NCI-H748 (cell line): ENCODE measurements at regions not wholly inside any gene's neighbourhood (a gene's known extent, or its start where the extent isn't known, plus 50 kb on each side); places are given as distances from the start of the nearest gene placed in this dataset.

Experiments used
- DNase-seq: peaks from one replicate; lab custom pipeline; 2025; ENCODE audit not compliant: unreplicated experiment; lab: John Stamatoyannopoulos, UW

DNA sequence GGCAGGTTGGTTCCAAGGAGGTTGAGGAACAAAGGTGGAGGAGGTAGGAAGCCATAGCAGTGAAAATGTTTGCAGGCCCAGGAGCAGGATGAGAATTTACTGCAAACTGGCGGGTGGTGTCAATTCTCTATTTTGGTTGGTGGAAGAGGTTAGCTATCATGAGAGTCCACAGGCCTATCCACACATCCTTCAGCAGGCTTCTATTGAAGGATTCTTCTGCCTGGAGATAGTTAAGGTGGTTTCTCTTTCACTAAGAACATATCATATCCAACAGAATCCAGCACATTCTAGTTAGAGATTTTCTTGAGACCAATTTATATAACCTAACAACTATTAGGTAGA, 68.9 kb upstream of the DYRK2 start:
- no peak for DNase-seq

DNA sequence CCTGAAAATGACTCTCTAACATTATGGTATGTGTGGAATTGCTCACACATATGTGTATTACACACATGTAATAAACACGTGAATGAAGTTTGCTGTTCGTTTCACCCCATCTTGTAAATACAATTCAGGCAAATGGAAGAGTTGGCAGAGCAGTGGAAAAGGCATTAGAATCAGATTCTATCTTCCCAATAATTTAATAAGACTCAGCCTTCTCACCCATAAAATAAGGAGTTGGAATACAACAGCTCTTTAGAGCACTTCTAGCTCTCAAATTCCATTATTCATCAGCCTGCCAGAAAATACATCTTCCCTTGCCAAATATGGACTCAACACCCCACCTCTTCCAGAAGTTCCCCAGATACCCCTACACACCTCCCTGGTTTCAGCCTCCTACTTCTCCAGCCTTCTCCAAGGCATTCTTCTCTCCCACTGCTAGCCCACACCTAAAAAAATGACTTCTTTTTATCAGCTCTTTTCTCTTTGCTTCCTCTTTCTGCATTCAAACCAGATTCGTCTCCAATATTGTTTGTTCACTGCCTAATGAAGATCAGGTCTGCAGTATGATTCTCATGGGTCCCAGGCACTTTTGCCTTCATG, 66.2 kb upstream of the DYRK2 start:
- DNase-seq: no peak

DNA sequence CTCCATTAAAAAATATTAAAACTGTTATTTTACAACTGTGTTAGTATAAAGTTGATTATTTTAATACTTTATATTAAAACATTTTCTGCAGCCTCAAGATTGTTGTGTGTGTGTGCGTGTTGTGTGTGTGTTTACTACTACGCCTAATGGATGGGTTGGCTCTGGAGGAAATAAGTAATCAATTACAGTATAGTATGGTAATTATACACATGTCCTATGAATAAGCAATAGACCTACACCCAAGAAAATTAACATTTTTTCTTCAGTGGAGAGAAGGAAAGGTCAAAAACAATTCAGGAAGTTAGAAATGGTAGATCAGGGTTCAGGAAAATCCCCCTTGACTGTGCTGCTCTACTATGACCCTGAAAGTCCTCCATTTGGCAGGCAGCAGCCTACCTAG, 65.7 kb upstream of the DYRK2 start:
- no peak for DNase-seq

DNA sequence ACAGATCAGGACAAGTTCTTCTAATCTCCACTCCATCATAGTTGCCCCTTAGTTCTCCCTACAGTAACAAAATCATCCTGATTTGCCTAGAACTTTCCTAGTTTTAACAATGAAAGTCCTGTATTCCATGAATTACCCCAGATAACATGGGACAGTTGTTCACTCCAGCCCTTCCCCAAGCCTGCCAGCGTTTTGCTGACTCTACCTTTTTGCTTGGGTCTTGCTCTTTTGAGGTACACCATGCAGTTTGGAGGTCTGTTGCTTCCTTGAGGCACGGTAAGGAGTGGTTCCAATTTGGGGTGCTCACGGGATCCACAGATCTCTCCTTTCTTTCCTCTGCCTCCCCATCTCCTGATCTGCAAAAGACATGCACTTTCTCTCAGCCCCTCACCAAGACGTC, 61.6 kb upstream of the DYRK2 start:
- no peak for DNase-seq

DNA sequence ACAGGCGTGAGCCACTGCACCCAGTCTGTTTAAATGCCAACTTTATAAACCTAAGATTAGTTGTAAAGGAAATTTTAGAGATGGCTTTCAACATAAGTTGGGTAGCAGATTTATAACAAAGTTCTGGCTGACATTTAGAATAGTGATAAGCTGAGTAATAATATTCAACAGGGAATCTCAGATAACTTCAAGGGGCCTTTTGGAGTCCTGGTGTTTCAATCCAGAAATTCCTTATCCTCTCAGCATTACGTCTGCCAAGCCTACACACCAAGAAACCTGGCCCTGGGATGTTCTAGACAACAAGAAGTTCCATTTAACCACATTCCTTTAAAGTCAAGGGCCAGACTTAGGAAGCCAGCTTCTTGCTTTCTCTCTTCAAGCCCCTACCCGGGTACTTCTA, 59.5 kb upstream of the DYRK2 start:
- no peak for DNase-seq

DNA sequence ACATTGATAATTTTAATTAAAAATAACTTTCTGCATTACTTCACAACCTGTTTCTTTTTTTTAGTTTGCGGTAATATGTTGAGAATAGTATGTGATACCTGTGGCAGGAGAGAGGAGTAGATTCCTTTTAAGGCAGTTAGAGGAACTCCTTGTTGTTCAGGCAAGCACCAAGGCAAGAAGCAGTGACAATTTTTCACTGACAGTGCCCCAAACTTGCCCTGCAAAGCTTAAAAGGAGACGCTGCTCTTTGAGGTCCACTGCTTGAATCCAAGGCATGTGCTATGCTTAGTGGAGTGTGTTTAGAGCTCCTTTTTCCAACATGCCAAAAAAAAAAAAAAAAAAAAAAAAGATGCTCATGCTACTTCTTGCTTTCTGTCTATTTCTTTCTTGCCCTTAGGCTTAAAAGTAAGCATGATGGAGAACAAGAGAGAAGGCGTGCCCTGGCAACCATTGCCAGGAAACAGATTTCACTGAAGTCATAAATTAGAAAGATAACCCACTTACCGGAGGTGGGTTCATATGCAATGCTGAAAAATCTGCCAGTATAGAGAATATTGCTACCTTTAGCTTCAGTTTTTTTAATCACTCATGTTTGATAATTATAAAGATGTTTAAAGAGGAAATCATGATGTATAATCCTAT, 58.3 kb upstream of the DYRK2 start:
- peak; percentile 58 for DNase-seq

DNA sequence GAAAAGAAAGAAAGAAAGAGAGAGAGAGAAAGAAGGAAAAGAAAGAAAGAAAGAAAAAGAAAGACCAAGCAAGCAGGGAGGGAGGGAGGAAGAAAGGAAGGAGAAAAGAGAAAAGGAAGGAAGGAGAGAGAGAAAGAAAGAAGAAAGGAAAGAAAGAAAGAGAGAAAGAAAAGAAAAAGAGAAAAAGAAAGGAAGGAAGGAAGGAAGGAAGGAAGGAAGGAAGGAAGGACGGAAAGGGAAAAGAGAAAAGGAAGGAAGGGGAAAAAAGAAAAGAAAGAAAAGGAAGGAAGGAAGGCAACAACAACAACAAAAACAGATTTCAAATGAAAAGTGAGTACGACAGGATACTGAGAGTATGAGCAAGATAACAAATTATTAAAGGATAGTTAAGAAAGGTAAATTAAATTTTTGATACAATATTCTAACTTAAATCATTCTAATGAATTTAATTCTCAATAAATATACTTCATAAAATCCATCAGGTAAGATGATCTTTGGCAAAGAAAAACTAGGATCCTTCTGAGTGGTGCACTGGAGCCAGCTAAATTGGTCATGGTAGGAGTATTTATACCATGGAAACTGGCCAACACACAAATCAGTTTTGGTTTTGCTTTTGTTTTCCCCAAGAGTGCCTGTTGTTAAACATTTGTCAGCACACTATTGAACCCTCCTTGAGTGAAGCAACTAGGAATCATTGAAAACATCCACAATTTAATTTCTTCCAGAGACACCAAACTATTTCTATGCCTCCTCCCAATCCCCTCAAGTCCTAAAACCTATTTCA, 56.1 kb upstream of the DYRK2 start:
- DNase-seq: peak; percentile 65

DNA sequence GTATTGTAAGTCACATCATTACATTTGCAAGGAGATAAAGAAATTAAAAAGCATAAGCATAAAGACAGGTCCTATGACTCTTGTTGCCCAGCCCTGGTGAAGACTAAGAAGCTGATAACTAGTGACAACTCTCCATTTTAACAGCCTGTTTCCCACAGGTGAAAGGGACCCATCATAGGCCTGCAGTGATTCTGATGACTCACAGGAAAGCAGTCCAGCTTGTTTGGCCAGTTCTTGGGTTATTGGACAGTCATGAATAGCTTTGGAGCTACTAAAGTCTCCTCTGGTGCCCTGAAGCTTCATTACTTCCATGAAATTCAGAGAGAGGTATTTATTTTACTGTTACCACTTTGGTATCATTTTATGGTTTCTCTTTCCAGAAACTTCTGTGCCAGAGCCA, 55.5 kb upstream of the DYRK2 start:
- peak; percentile 86 for DNase-seq

DNA sequence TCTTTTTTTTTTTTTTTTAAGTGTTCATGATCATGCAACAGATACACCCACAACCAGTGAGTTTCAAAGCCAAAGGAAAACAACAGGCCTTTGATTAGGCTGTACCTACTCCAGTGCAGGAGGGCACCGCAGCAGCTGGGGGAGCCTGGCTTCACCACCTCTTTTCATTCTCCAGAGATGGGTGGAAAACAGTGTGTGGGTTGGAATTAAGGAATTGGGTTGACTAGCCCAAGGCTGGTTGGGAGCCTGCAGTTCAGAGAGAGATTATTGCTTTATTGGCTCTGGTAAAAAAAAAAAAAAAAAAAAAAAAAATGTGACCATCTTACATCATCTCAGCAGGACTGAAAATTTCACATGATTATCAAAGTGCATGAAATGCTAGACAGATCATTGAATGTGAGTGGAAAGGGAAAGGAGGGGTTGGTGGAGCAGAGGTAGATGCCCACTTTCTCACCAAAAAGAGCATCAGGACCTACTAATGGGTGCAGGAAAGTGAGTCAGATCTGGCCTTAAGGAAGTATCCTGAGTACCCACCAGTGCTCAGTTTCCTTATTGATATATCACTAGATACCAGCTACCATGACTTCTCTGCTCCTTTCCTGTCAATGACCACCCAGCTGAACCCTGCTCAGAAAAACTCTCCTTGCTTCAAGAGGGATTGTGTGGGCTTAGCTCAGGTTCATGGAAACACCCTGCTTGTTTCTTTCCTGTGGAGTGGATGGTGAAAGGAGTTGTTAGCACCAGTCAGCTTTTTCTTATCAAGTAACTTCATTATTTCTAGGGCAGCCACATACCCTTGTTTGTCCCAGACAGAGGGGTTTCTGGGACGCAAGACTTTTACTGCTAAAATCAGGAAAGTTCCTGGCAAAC, 54.8 kb upstream of the DYRK2 start:
- DNase-seq: peak; percentile 63

DNA sequence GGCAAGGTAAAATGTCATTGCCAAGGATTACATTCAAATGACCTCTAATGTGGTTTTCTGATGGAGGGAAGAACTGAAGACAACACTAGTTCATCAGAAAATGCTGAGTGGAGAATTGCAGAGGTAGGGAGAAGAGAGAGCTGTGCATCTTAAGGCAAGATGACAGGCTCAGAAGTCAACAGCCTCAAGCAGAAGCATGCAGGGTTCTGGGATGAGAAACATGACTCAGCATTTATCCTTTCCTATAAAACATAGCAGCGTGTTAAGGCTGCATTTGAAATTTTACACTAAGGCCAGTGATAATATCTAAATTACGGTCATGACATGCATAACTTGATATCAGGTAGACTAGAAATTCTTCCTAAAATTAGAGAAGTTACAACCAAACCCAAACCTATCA, 53.7 kb upstream of the DYRK2 start:
- DNase-seq: no peak

DNA sequence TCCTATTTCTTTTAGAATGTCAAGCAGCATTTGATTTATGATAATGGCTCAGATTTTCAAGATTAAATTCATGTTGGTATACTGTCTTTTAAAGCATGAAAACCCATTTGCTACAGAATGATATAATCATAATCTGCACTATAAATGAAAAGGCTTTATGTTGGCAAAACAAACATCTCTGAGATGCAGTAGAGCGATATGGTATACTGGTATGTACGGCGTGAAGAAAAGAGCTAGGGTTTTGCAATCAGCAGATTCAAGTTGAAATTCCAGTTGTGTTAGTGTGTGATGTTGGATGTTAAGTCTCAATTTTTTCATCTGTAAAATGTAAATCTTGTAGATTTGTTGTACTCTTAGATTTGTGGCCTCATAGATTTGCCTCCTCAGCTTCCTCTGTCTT, 53.2 kb upstream of the DYRK2 start:
- DNase-seq: no peak

DNA sequence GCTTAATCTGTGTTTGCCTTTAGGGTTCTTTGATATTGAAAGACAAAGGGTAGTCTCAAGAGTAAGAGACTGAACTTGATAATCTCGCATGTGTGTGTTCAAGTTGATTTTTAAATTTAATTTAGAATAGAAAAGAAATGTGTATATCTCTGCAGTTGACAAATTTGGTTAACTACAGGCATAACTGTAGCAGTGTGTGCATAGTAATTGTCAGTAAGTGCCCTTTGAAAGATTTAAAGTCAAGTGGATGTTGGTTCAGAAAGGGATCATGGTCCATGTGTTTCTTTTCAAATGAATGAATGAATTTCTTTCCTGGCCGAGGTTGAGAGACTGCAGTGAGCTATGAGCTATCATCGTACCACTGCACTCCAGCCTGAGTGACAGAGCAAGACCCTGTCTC, 49.9 kb upstream of the DYRK2 start:
- peak; percentile 19 for DNase-seq
